OCI-LY7 (cell line): ENCODE measurements at regions not wholly inside any gene's neighbourhood (a gene's known extent, or its start where the extent isn't known, plus 50 kb on each side); places are given as distances from the start of the nearest gene placed in this dataset.

Source experiments
- BruUV-seq: library from RNA; stranded (reverse); fragments of 400-500 nt; replicated peaks from 2 replicates; lab custom pipeline; 2021; lab: Mats Ljungman, UMichigan
- CTCF ChIA-PET: fragments of 300-600 bp; sonication (Branson Sonifier 250); formaldehyde crosslinking; loops from one replicate; lab custom pipeline; 2022; ENCODE audit warnings: antibody characterized with exemption; ENCODE audit not compliant: unreplicated experiment; lab: Charles Lee
- POLR2A ChIA-PET: fragments of 300-600 bp; sonication (Branson Sonifier 250); formaldehyde crosslinking; loops from one replicate; lab custom pipeline; 2022; ENCODE audit warnings: antibody characterized with exemption; lab: Charles Lee
- DNase-seq: peaks from one replicate; pipeline ENCODE4 v3.0.0-alpha.2; 2015; ENCODE audit warnings: low spot score
- H2AFZ ChIP-seq: fragments of 200-600 bp; sonication (generic), shearing (Covaris generic); 2 replicates; pipeline ENCODE4 v1.6.1; 2014; ENCODE audit warnings: mild to moderate bottlenecking, antibody characterized with exemption, low read length, moderate library complexity
- H3K27ac ChIP-seq: fragments of 200-600 bp; sonication (generic); 2 replicates; pipeline ENCODE4 v1.5.1; 2014; ENCODE audit warnings: mixed run types, low read depth, mild to moderate bottlenecking, moderate library complexity, low read length, inconsistent platforms; ENCODE audit not compliant: poor library complexity, severe bottlenecking
- H3K36me3 ChIP-seq: fragments of 200-600 bp; sonication (generic); 2 replicates; pipeline ENCODE4 v1.6.1; 2014; ENCODE audit warnings: mild to moderate bottlenecking, antibody characterized with exemption, low read length, moderate library complexity, mixed read lengths; ENCODE audit not compliant: insufficient read depth
- H3K4me1 ChIP-seq: fragments of 200-600 bp; sonication (generic); 2 replicates; pipeline ENCODE4 v1.5.1; 2014; ENCODE audit warnings: mild to moderate bottlenecking, low read length; ENCODE audit not compliant: insufficient read depth, poor library complexity, severe bottlenecking
- H3K4me2 ChIP-seq: fragments of 200-600 bp; sonication (generic); 2 replicates; pipeline ENCODE4 v1.6.1; 2014; ENCODE audit warnings: mild to moderate bottlenecking, low read length
- H3K4me3 ChIP-seq: fragments of 200-600 bp; sonication (generic); 2 replicates; pipeline ENCODE4 v1.5.1; 2014; ENCODE audit warnings: mild to moderate bottlenecking, low read depth, low read length; ENCODE audit not compliant: poor library complexity, severe bottlenecking
- H3K79me2 ChIP-seq: fragments of 200-600 bp; sonication (generic); 2 replicates; pipeline ENCODE4 v1.6.1; 2016; ENCODE audit warnings: low read depth, mild to moderate bottlenecking, low read length, moderate library complexity, mixed read lengths; ENCODE audit not compliant: insufficient read depth
- H3K9me2 ChIP-seq: fragments of 200-600 bp; sonication (generic); 2 replicates; pipeline ENCODE4 v1.6.1; 2016; ENCODE audit warnings: mild to moderate bottlenecking, low read length, mixed read lengths; ENCODE audit not compliant: insufficient read depth
- H3K9me3 ChIP-seq: fragments of 200-600 bp; sonication (generic); 2 replicates; pipeline ENCODE4 v1.6.1; 2014; ENCODE audit warnings: mild to moderate bottlenecking, mixed run types, low read length, mixed read lengths
- H4K20me1 ChIP-seq: fragments of 200-600 bp; sonication (generic); 2 replicates; pipeline ENCODE4 v1.6.1; 2014; ENCODE audit warnings: mild to moderate bottlenecking, antibody characterized with exemption, low read length, moderate library complexity, mixed read lengths; ENCODE audit not compliant: insufficient read depth
- EZH2phosphoT487 ChIP-seq: fragments of 200-600 bp; sonication (generic); IDR thresholded peaks from 2 replicates; pipeline ENCODE4 v1.6.1; 2018; ENCODE audit warnings: low read depth, borderline replicate concordance, mild to moderate bottlenecking, mixed run types, antibody characterized with exemption, low read length, moderate library complexity, mixed read lengths
- intact Hi-C: fragments of 100-400 bp; cut with micrococcal nuclease; formaldehyde crosslinking; loops from one replicate; pipeline ENCODE4 v1.10.0; 2022; ENCODE audit not compliant: unreplicated experiment
- TF ChIP-seq, protein P1 (sequence below): fragments of 200-600 bp; sonication (generic); conservative IDR thresholded peaks from 2 replicates; pipeline ENCODE4 v1.5.1; 2014; ENCODE audit warnings: mild to moderate bottlenecking, antibody characterized with exemption, low read length, moderate library complexity, mixed read lengths

GRCh38 chr3:13688824-13689223 is 139.9 kb downstream of the FBLN2 start:
- no TSS peak for BruUV-seq
- no peaks in the 10 kb centered on the region for H3K36me3 ChIP-seq
- H4K20me1 ChIP-seq, result no peaks in the 10 kb centered on the region
- no peak overlapping the region for H3K4me2 ChIP-seq
- no peaks in the 10 kb centered on the region for H3K9me2 ChIP-seq
- H3K4me1 ChIP-seq, result no peaks in the 10 kb centered on the region
- intact Hi-C loops, result no loop called here
- no peak overlapping the region for H2AFZ ChIP-seq
- TF ChIP-seq, protein P1, sequence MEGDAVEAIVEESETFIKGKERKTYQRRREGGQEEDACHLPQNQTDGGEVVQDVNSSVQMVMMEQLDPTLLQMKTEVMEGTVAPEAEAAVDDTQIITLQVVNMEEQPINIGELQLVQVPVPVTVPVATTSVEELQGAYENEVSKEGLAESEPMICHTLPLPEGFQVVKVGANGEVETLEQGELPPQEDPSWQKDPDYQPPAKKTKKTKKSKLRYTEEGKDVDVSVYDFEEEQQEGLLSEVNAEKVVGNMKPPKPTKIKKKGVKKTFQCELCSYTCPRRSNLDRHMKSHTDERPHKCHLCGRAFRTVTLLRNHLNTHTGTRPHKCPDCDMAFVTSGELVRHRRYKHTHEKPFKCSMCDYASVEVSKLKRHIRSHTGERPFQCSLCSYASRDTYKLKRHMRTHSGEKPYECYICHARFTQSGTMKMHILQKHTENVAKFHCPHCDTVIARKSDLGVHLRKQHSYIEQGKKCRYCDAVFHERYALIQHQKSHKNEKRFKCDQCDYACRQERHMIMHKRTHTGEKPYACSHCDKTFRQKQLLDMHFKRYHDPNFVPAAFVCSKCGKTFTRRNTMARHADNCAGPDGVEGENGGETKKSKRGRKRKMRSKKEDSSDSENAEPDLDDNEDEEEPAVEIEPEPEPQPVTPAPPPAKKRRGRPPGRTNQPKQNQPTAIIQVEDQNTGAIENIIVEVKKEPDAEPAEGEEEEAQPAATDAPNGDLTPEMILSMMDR, result no peak
- TF ChIP-seq EZH2phosphoT487, result no peak
- H3K79me2 ChIP-seq, result no peaks in the 10 kb centered on the region
- CTCF ChIA-PET, result no interaction called here
- H3K27ac ChIP-seq, result no peak overlapping the region
- no peak overlapping the region for H3K4me3 ChIP-seq
- POLR2A ChIA-PET, result no interaction called here
- no peak for DNase-seq
- H3K9me3 ChIP-seq, result no peaks in the 10 kb centered on the region

DNA sequence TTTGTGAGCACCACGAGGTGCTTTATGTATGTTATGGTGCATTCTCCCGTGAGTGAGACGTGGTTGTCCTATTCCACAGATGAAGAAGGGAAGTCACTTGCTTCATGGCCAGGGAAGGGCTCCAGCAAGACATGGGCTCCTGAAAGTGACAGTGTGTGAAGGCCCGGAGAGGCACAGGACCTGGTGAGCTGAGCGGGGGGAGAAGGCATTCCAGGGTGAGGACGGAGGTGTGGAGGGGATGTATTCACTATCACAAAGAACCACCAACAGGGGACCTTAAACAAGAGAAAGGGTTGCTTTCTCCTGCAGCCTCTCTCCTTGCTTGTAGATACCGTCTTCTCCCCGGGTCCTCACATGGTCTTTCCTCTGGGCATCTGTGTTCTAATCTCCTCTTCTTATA is 139.1 kb downstream of the FBLN2 start:
- DNase-seq, result no peak
- H3K4me1 ChIP-seq, result no peaks in the 10 kb centered on the region
- no peaks in the 10 kb centered on the region for H3K9me3 ChIP-seq
- no peak overlapping the region for H3K4me3 ChIP-seq
- no peaks in the 10 kb centered on the region for H4K20me1 ChIP-seq
- intact Hi-C loops, result no loop called here
- H3K79me2 ChIP-seq, result no peaks in the 10 kb centered on the region
- no TSS peak for BruUV-seq
- H3K9me2 ChIP-seq, result no peaks in the 10 kb centered on the region
- no peaks in the 10 kb centered on the region for H3K36me3 ChIP-seq
- no peak overlapping the region for H3K27ac ChIP-seq
- ChIA-PET CTCF (no interaction called here), POLR2A (no interaction called here)
- no peak overlapping the region for H2AFZ ChIP-seq
- TF ChIP-seq, protein P1, result no peak
- no peak for TF ChIP-seq EZH2phosphoT487
- H3K4me2 ChIP-seq, result no peak overlapping the region
